ENCODE measurements at regions not wholly inside any gene's neighbourhood (a gene's known extent, or its start where the extent isn't known, plus 50 kb on each side); places are given as distances from the start of the nearest gene placed in this dataset.

DNA sequence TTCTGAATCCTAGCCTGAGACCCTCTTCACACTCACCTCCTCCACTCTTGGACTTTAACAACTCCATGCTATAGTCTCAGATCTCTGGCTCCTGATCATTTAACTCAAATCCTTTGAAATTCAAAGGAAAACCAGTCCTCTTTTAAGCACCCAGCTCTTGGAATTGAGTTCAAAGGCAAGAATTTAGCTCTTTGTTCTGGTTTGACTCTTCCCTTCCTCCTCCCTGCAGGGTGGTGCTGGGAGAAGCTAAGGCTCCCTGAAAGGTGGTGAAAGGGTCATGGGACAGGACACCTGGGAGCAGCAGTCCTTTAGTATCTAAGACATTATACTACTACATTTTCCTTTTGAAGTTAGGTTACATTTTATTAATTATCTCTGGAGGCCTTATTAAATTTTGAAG lies 259.4 kb downstream of the CCSER2 start:
- Histone ChIP-seq H3K36me3 (replicated peaks in 1 of 2; ENCODE audit: control insufficient read depth in 1 of 2, insufficient read depth in 2 of 2, low read length in 2 of 2) (no peaks in the 10 kb centered on the region), H2AFZ (ENCODE audit: insufficient read depth, low read depth, low read length, poor library complexity, severe bottlenecking) (no peak overlapping the region), H3K4me1 (ENCODE audit: control insufficient read depth in 1 of 2, insufficient read depth in 2 of 2, low read length in 2 of 2) (no peaks in the 10 kb centered on the region), H3K9ac (ENCODE audit: insufficient read depth, low read length, poor library complexity, severe bottlenecking) (no peak overlapping the region), H3K27ac (ENCODE audit: low read depth in 1 of 2, low read length in 2 of 2) (no peak overlapping the region), H3K79me2 (ENCODE audit: insufficient read depth, low read length) (no peaks in the 10 kb centered on the region), H3K4me3 (replicated peaks in 1 of 3; ENCODE audit: low read depth in 2 of 3, low read length in 3 of 3) (no peak overlapping the region), H3K27me3 (ENCODE audit: control insufficient read depth in 2 of 2, insufficient read depth in 2 of 2, low read length in 2 of 2) (no peaks in the 10 kb centered on the region), H3K9me3 (replicated peaks in 1 of 2; ENCODE audit: control insufficient read depth in 1 of 2, insufficient read depth in 1 of 2, low read length in 2 of 2) (no peaks in the 10 kb centered on the region), H4K20me1 (ENCODE audit: insufficient read depth, low read length) (no peaks in the 10 kb centered on the region), H3K4me2 (replicated peaks; ENCODE audit: extremely low read depth, low read length, poor library complexity, severe bottlenecking) (no peak overlapping the region)
- no peak overlapping the region for H3K27ac Mint-ChIP-seq
- H3K9me3 Mint-ChIP-seq: no peaks in the 10 kb centered on the region
- H3K36me3 Mint-ChIP-seq: no peaks in the 10 kb centered on the region
- peaks cover 3 to 4% (median 4%) of the 10 kb centered on the region in 3 donors for H3K27me3 Mint-ChIP-seq (ENCODE audit: low read depth in 3 of 3)
- H3K4me1 Mint-ChIP-seq: no peaks in the 10 kb centered on the region
- TF ChIP-seq, protein P1, sequence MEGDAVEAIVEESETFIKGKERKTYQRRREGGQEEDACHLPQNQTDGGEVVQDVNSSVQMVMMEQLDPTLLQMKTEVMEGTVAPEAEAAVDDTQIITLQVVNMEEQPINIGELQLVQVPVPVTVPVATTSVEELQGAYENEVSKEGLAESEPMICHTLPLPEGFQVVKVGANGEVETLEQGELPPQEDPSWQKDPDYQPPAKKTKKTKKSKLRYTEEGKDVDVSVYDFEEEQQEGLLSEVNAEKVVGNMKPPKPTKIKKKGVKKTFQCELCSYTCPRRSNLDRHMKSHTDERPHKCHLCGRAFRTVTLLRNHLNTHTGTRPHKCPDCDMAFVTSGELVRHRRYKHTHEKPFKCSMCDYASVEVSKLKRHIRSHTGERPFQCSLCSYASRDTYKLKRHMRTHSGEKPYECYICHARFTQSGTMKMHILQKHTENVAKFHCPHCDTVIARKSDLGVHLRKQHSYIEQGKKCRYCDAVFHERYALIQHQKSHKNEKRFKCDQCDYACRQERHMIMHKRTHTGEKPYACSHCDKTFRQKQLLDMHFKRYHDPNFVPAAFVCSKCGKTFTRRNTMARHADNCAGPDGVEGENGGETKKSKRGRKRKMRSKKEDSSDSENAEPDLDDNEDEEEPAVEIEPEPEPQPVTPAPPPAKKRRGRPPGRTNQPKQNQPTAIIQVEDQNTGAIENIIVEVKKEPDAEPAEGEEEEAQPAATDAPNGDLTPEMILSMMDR (IDR thresholded peaks at IDR 0.05): no peak
- no peak overlapping the region for H3K4me3 Mint-ChIP-seq
- no peak for DNase-seq
- intact Hi-C loops (cut with micrococcal nuclease): no loop called here

- H3K79me2 ChIP-seq (ENCODE audit: insufficient read depth, low read length): no peaks in the 10 kb centered on the region
Observed at GRCh38 chr10:84588426-84588825, 260.0 kb downstream of the CCSER2 start.

More at GRCh38 chr10:84588426-84588825, 260.0 kb downstream of the CCSER2 start:
- Histone ChIP-seq H2AFZ (ENCODE audit: insufficient read depth, low read depth, low read length, poor library complexity, severe bottlenecking) (no peak overlapping the region), H3K9ac (ENCODE audit: insufficient read depth, low read length, poor library complexity, severe bottlenecking) (no peak overlapping the region), H3K36me3 (replicated peaks in 1 of 2; ENCODE audit: control insufficient read depth in 1 of 2, insufficient read depth in 2 of 2, low read length in 2 of 2) (no peaks in the 10 kb centered on the region), H3K9me3 (replicated peaks in 1 of 2; ENCODE audit: control insufficient read depth in 1 of 2, insufficient read depth in 1 of 2, low read length in 2 of 2) (no peaks in the 10 kb centered on the region), H3K27me3 (ENCODE audit: control insufficient read depth in 2 of 2, insufficient read depth in 2 of 2, low read length in 2 of 2) (no peaks in the 10 kb centered on the region), H3K4me2 (replicated peaks; ENCODE audit: extremely low read depth, low read length, poor library complexity, severe bottlenecking) (no peak overlapping the region), H4K20me1 (ENCODE audit: insufficient read depth, low read length) (no peaks in the 10 kb centered on the region), H3K4me1 (ENCODE audit: control insufficient read depth in 1 of 2, insufficient read depth in 2 of 2, low read length in 2 of 2) (no peaks in the 10 kb centered on the region), H3K4me3 (replicated peaks in 1 of 3; ENCODE audit: low read depth in 2 of 3, low read length in 3 of 3) (no peak overlapping the region), H3K27ac (ENCODE audit: low read depth in 1 of 2, low read length in 2 of 2) (no peak overlapping the region)
- 95% methylated on average over 5 of the region's 5 CpGs for WGBS (ENCODE audit: insufficient coverage)
- DNase-seq: no peak
- peaks cover 2 to 4% (median 3%) of the 10 kb centered on the region in 3 donors for H3K27me3 Mint-ChIP-seq (ENCODE audit: low read depth in 3 of 3)
- TF ChIP-seq, protein P1 (IDR thresholded peaks at IDR 0.05): no peak
- no peak overlapping the region for H3K27ac Mint-ChIP-seq
- intact Hi-C loops (cut with micrococcal nuclease): no loop called here
- H3K4me3 Mint-ChIP-seq: no peak overlapping the region
- no peaks in the 10 kb centered on the region for H3K9me3 Mint-ChIP-seq
- H3K36me3 Mint-ChIP-seq: no peaks in the 10 kb centered on the region
- H3K4me1 Mint-ChIP-seq: no peaks in the 10 kb centered on the region
